ENCODE measurements at regions not wholly inside any gene's neighbourhood (a gene's known extent, or its start where the extent isn't known, plus 50 kb on each side); places are given as distances from the start of the nearest gene placed in this dataset.
"Not testable (repeated sequence)": the region's sequence is repeated elsewhere in the genome, so short reads cannot be mapped to it uniquely, and the experiment has no call there.

DNA sequence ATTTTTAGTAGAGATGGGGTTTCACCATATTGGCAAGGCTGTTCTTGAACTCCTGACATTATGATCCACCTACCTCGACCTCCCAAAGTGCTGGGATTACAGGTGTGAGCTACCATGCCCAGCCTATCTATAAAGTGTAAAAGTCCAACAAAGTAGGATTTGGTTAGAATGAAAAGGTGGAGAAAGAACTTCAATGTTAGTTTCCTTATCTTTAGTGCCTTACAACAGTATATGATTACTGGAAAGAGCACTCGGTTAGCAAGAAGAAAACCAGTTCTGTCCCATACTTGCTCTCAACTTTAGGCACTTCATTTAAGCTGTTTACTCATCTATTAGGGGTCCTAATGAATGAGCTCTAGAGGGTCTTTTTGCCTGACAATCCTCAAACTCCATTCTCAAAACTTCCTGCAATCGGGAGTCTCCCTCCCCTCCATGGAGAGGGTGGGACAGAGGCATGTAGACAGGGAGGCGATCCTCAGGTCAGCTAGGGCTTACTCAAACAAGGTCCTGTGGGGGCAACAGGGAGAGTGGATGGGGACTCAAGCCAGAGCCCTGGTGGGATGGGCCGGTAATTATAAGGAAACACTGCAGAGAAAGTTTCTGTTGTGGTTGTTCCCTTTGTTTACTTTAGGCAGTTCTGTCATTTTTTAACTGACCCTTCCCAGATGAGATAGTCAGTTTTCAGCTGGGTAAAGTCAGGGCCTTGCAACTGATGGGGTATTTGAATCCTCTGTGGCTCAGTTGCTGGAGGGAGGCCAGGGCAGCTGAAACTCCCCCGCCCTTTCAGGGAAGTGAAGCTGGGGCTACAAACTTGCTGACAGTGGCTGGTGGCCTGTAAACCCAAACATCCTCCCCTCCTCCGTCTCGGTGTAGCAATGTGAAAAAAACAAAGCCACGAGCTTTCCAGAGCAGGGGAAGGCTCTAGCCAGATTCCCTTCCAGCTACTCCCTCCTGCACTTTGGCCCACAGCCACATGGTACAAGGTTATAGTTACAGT is 64.4 kb upstream of the NOTCH2NLA start:
- H3K79me2 ChIP-seq (ENCODE audit: control insufficient read depth, insufficient read depth, low read length); H3K9me3 ChIP-seq (ENCODE audit: control insufficient read depth, insufficient read depth, low read depth, low read length); H3K4me1 ChIP-seq (ENCODE audit: control insufficient read depth, extremely low read depth, insufficient read depth, low read length); H3K4me3 ChIP-seq (replicated peaks in 1 of 4; ENCODE audit: control extremely low read depth in 1 of 4, insufficient read depth in 1 of 4, low read depth in 3 of 4, low read length in 4 of 4); DNase-seq (ENCODE audit: low read depth in 2 of 2); H3K27me3 ChIP-seq (ENCODE audit: control insufficient read depth, insufficient read depth, low read length); H3K4me2 ChIP-seq (ENCODE audit: extremely low read depth, insufficient read depth, low read length); H3K36me3 ChIP-seq (ENCODE audit: control insufficient read depth, insufficient read depth, low read length); H3K9ac ChIP-seq (ENCODE audit: insufficient read depth, low read length); H2AFZ ChIP-seq (ENCODE audit: low read length); H4K20me1 ChIP-seq (ENCODE audit: control insufficient read depth, extremely low read depth, insufficient read depth, low read length); H3K27ac ChIP-seq (ENCODE audit: insufficient read depth, low read length): not testable (repeated sequence)

DNA sequence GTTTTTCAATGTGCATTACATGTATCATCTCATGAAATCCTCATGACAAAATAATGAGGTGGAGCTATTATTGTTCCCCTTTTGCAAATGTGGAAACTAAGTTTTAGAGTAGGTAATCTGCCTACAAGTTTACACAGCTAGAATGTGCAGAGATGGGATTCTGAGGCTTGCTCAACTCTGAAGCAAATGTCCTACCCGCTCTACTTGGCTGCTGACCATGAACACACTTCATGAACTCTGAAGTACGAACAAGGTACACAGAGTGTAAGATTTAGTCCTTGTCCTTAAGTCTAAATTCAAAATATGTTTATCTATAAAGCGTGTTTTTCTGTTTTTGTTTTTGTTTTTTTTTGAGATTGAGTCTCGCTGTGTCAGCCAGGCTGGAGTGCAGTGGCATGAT is 63.6 kb upstream of the NOTCH2NLA start:
- H3K4me3 ChIP-seq (replicated peaks in 1 of 4; ENCODE audit: control extremely low read depth in 1 of 4, insufficient read depth in 1 of 4, low read depth in 3 of 4, low read length in 4 of 4); H3K9me3 ChIP-seq (ENCODE audit: control insufficient read depth, insufficient read depth, low read depth, low read length); H3K27ac ChIP-seq (ENCODE audit: insufficient read depth, low read length); H3K27me3 ChIP-seq (ENCODE audit: control insufficient read depth, insufficient read depth, low read length); H3K79me2 ChIP-seq (ENCODE audit: control insufficient read depth, insufficient read depth, low read length); H3K9ac ChIP-seq (ENCODE audit: insufficient read depth, low read length); H3K4me2 ChIP-seq (ENCODE audit: extremely low read depth, insufficient read depth, low read length); H4K20me1 ChIP-seq (ENCODE audit: control insufficient read depth, extremely low read depth, insufficient read depth, low read length); H3K4me1 ChIP-seq (ENCODE audit: control insufficient read depth, extremely low read depth, insufficient read depth, low read length); H3K36me3 ChIP-seq (ENCODE audit: control insufficient read depth, insufficient read depth, low read length); H2AFZ ChIP-seq (ENCODE audit: low read length); DNase-seq (ENCODE audit: low read depth in 2 of 2): not testable (repeated sequence)

- not testable (repeated sequence) for H2AFZ ChIP-seq (ENCODE audit: low read length); H3K27me3 ChIP-seq (ENCODE audit: control insufficient read depth, insufficient read depth, low read length); H4K20me1 ChIP-seq (ENCODE audit: control insufficient read depth, extremely low read depth, insufficient read depth, low read length); H3K9me3 ChIP-seq (ENCODE audit: control insufficient read depth, insufficient read depth, low read depth, low read length); DNase-seq (ENCODE audit: low read depth in 2 of 2); H3K79me2 ChIP-seq (ENCODE audit: control insufficient read depth, insufficient read depth, low read length); H3K27ac ChIP-seq (ENCODE audit: insufficient read depth, low read length); H3K9ac ChIP-seq (ENCODE audit: insufficient read depth, low read length); H3K4me2 ChIP-seq (ENCODE audit: extremely low read depth, insufficient read depth, low read length); H3K36me3 ChIP-seq (ENCODE audit: control insufficient read depth, insufficient read depth, low read length); H3K4me1 ChIP-seq (ENCODE audit: control insufficient read depth, extremely low read depth, insufficient read depth, low read length); H3K4me3 ChIP-seq (replicated peaks in 1 of 4; ENCODE audit: control extremely low read depth in 1 of 4, insufficient read depth in 1 of 4, low read depth in 3 of 4, low read length in 4 of 4)
These were observed 59.1 kb upstream of the NOTCH2NLA start for GRCh38 chr1:146287881-146288280.

- DNase-seq (ENCODE audit: low read depth in 2 of 2) = not testable (repeated sequence)
These were observed 55.9 kb upstream of the NOTCH2NLA start for GRCh38 chr1:146284760-146285159.

DNA sequence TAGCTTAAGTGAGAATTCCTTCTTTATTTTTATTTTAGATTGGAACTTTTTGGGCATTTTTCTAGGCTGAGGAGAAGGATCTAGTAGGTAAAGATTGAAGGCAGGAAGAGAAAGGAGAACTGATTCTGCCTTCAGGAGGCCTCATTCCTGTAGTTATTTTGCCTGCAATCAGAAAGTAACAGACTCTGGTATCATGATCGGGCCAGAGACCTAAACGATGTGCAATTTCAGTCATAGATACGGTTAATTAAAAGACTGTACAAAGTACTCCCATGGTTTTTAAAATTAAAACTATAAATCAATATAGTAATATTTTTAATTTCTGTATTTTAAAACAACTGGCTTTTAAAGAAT is 54.7 kb upstream of the NOTCH2NLA start:
- not testable (repeated sequence) for H3K9me3 ChIP-seq (ENCODE audit: control insufficient read depth, insufficient read depth, low read depth, low read length); H3K4me2 ChIP-seq (ENCODE audit: extremely low read depth, insufficient read depth, low read length); H3K36me3 ChIP-seq (ENCODE audit: control insufficient read depth, insufficient read depth, low read length); H3K27me3 ChIP-seq (ENCODE audit: control insufficient read depth, insufficient read depth, low read length); H3K9ac ChIP-seq (ENCODE audit: insufficient read depth, low read length); H3K79me2 ChIP-seq (ENCODE audit: control insufficient read depth, insufficient read depth, low read length); H3K27ac ChIP-seq (ENCODE audit: insufficient read depth, low read length); H3K4me3 ChIP-seq (replicated peaks in 1 of 4; ENCODE audit: control extremely low read depth in 1 of 4, insufficient read depth in 1 of 4, low read depth in 3 of 4, low read length in 4 of 4); H2AFZ ChIP-seq (ENCODE audit: low read length); DNase-seq (ENCODE audit: low read depth in 2 of 2); H4K20me1 ChIP-seq (ENCODE audit: control insufficient read depth, extremely low read depth, insufficient read depth, low read length); H3K4me1 ChIP-seq (ENCODE audit: control insufficient read depth, extremely low read depth, insufficient read depth, low read length)

More at GRCh38 chr1:146284760-146285159, 55.9 kb upstream of the NOTCH2NLA start:
- not testable (repeated sequence) for H3K36me3 ChIP-seq (ENCODE audit: control insufficient read depth, insufficient read depth, low read length); H4K20me1 ChIP-seq (ENCODE audit: control insufficient read depth, extremely low read depth, insufficient read depth, low read length); H3K27me3 ChIP-seq (ENCODE audit: control insufficient read depth, insufficient read depth, low read length); H3K4me2 ChIP-seq (ENCODE audit: extremely low read depth, insufficient read depth, low read length); H3K27ac ChIP-seq (ENCODE audit: insufficient read depth, low read length); H3K4me3 ChIP-seq (replicated peaks in 1 of 4; ENCODE audit: control extremely low read depth in 1 of 4, insufficient read depth in 1 of 4, low read depth in 3 of 4, low read length in 4 of 4); H3K9me3 ChIP-seq (ENCODE audit: control insufficient read depth, insufficient read depth, low read depth, low read length); H3K79me2 ChIP-seq (ENCODE audit: control insufficient read depth, insufficient read depth, low read length); H2AFZ ChIP-seq (ENCODE audit: low read length); H3K9ac ChIP-seq (ENCODE audit: insufficient read depth, low read length); H3K4me1 ChIP-seq (ENCODE audit: control insufficient read depth, extremely low read depth, insufficient read depth, low read length)

- not testable (repeated sequence) for H3K27me3 ChIP-seq (ENCODE audit: control insufficient read depth, insufficient read depth, low read length); DNase-seq (ENCODE audit: low read depth in 2 of 2); H3K4me3 ChIP-seq (replicated peaks in 1 of 4; ENCODE audit: control extremely low read depth in 1 of 4, insufficient read depth in 1 of 4, low read depth in 3 of 4, low read length in 4 of 4); H3K36me3 ChIP-seq (ENCODE audit: control insufficient read depth, insufficient read depth, low read length); H3K27ac ChIP-seq (ENCODE audit: insufficient read depth, low read length); H3K4me1 ChIP-seq (ENCODE audit: control insufficient read depth, extremely low read depth, insufficient read depth, low read length); H4K20me1 ChIP-seq (ENCODE audit: control insufficient read depth, extremely low read depth, insufficient read depth, low read length); H3K9me3 ChIP-seq (ENCODE audit: control insufficient read depth, insufficient read depth, low read depth, low read length); H3K4me2 ChIP-seq (ENCODE audit: extremely low read depth, insufficient read depth, low read length); H3K9ac ChIP-seq (ENCODE audit: insufficient read depth, low read length); H2AFZ ChIP-seq (ENCODE audit: low read length); H3K79me2 ChIP-seq (ENCODE audit: control insufficient read depth, insufficient read depth, low read length)
These were observed 54.1 kb upstream of the NOTCH2NLA start for GRCh38 chr1:146282807-146283526.
